K562 (cell line): ENCODE measurements at regions not wholly inside any gene's neighbourhood (a gene's known extent, or its start where the extent isn't known, plus 50 kb on each side); places are given as distances from the start of the nearest gene placed in this dataset.

ENCODE experiments used
- ATAC-seq: fragments of 200-7000 bp; cut with Tn5 transposase; 3 replicates; pipeline ENCODE4 v1.9.1; 2020; ENCODE audit warnings: moderate library complexity
- BruUV-seq: library from RNA; stranded (reverse); fragments of 400-500 nt; replicated peaks from 2 replicates; lab custom pipeline; 2021; lab: Mats Ljungman, UMichigan
- CTCF ChIA-PET: fragments of 300-600 bp; formaldehyde crosslinking; extraction: SDS; loops from one replicate; lab custom pipeline; 2021; ENCODE audit warnings: low intra/inter-chr PET ratio; lab: Yijun Ruan, JAX
- POLR2A ChIA-PET: fragments of 300-600, 350-650 bp; sonication (Branson Sonifier 250); formaldehyde crosslinking; extraction: SDS; loops from one replicate; lab custom pipeline; 2021; ENCODE audit warnings: antibody characterized with exemption, inconsistent platforms; lab: Yijun Ruan, JAX
- DNase-seq, 4 experiments: peaks; one replicate each; pipeline versions ENCODE4 v3.0.0 to v3.0.0-alpha.2; 2011 to 2018; ENCODE audit warnings: low spot score in 3 of 4, mixed read lengths in 3 of 4; ENCODE audit errors: extremely low read depth in 1 of 4
- FAIRE-seq: peaks from 2 replicates; lab custom pipeline; 2011; peaks lifted over from hg19 to GRCh38; lab: Jason Lieb, UNC
- H2AFZ ChIP-seq: 2 replicates; pipeline ENCODE4 v1.6.0; 2011; ENCODE audit warnings: low read depth, low read length, control low read depth, inconsistent platforms
- H3K27ac ChIP-seq: fragments of 200-600 bp; 3 replicates; pipeline ENCODE4 v1.8.0; 2011; ENCODE audit warnings: low read depth, mild to moderate bottlenecking, control low read depth, inconsistent platforms, low read length, moderate library complexity, mixed read lengths; ENCODE audit errors: extremely low read depth
- H3K27me3 ChIP-seq, 2 experiments: fragments of 300-600 bp in 1 of 2; 2 replicates in 1 of 2; 3 replicates in 1 of 2; pipeline versions ENCODE4 v1.6.0 to v1.8.0; 2011; ENCODE audit warnings: inconsistent platforms in 2 of 2, low read length in 2 of 2, mild to moderate bottlenecking in 1 of 2, mixed read lengths in 1 of 2, moderate library complexity in 1 of 2; ENCODE audit not compliant: control insufficient read depth in 2 of 2, insufficient read depth in 2 of 2
- H3K36me3 ChIP-seq: fragments of 300-600 bp; 3 replicates; pipeline ENCODE4 v1.8.0; 2011; ENCODE audit warnings: mild to moderate bottlenecking, low read length, inconsistent platforms; ENCODE audit not compliant: control insufficient read depth, insufficient read depth
- H3K4me1 ChIP-seq, 2 experiments: fragments of 200-600 bp in 1 of 2; replicated peaks in 1 of 2; 2 replicates in 1 of 2; 3 replicates in 1 of 2; pipeline versions ENCODE4 v1.5.1 to v1.8.0; 2011; ENCODE audit warnings: inconsistent platforms in 2 of 2, low read length in 2 of 2, mild to moderate bottlenecking in 1 of 2, mixed read lengths in 1 of 2, moderate library complexity in 1 of 2; ENCODE audit not compliant: control insufficient read depth in 2 of 2, insufficient read depth in 2 of 2
- H3K4me2 ChIP-seq: 2 replicates; pipeline ENCODE4 v1.6.1; 2011; ENCODE audit warnings: low read length, control low read depth, inconsistent platforms, mixed read lengths; ENCODE audit not compliant: insufficient read depth
- H3K4me3 ChIP-seq: fragments of 200-600 bp; sonication (generic), shearing (Covaris generic); 2 replicates; pipeline ENCODE4 v1.5.1; 2016; ENCODE audit warnings: control low read depth, inconsistent platforms
- H3K79me2 ChIP-seq: fragments of 200-600 bp; 3 replicates; pipeline ENCODE4 v1.8.0; 2011; ENCODE audit warnings: low read length, inconsistent platforms; ENCODE audit not compliant: control insufficient read depth, insufficient read depth
- H3K9ac ChIP-seq, 2 experiments: 2 replicates each; pipeline versions ENCODE4 v1.6.0 to v1.6.1; 2011; ENCODE audit warnings: low read depth in 2 of 2, low read length in 2 of 2, control low read depth in 1 of 2, inconsistent platforms in 1 of 2, mild to moderate bottlenecking in 1 of 2, mixed read lengths in 1 of 2; ENCODE audit not compliant: insufficient read depth in 1 of 2
- H3K9me1 ChIP-seq: one replicate; pipeline ENCODE4 v1.6.0; 2011; ENCODE audit warnings: inconsistent platforms, mild to moderate bottlenecking, low read length, moderate library complexity; ENCODE audit not compliant: control insufficient read depth, insufficient read depth
- H3K9me3 ChIP-seq: replicated peaks from 2 replicates; pipeline ENCODE4 v1.5.1; 2011; ENCODE audit warnings: low read depth, low read length, inconsistent platforms; ENCODE audit not compliant: control insufficient read depth, insufficient read depth
- H4K20me1 ChIP-seq: replicated peaks from 2 replicates; pipeline ENCODE4 v1.6.1; 2011; ENCODE audit warnings: low read length, inconsistent platforms, mixed read lengths; ENCODE audit not compliant: control insufficient read depth, insufficient read depth
- CREBBP ChIP-seq: IDR thresholded peaks from one replicate; pipeline ENCODE4 v1.6.1; 2012; ENCODE audit warnings: low read depth, mild to moderate bottlenecking, control low read depth, inconsistent platforms, low read length
- FOSL1 ChIP-seq: fragments of 200-800 bp; sonication (Bioruptor generic); conservative IDR thresholded peaks from 2 replicates; pipeline ENCODE4 v1.6.1; 2016; ENCODE audit warnings: missing genetic modification characterization, missing compliant biosample characterization
- FOXK1 ChIP-seq: sonication (generic); formaldehyde crosslinking; IDR thresholded peaks from 2 replicates; pipeline ENCODE4 v1.8.0; 2022; ENCODE audit warnings: missing genetic modification reagents, mild to moderate bottlenecking, borderline replicate concordance
- NFATC3 ChIP-seq: fragments of 450-650 bp; IDR thresholded peaks from 2 replicates; pipeline ENCODE4 v1.6.1; 2017; ENCODE audit warnings: mild to moderate bottlenecking
- PHF20 ChIP-seq: fragments of 450-650 bp; IDR thresholded peaks from 2 replicates; pipeline ENCODE4 v1.6.1; 2018; ENCODE audit not compliant: partially characterized antibody
- SRSF1 ChIP-seq: fragments of 200-400 bp; formaldehyde crosslinking; IDR thresholded peaks from 2 replicates; pipeline ENCODE4 v1.6.1; 2017; ENCODE audit warnings: mild to moderate bottlenecking, low read depth, low read length, moderate library complexity
- TEAD1 ChIP-seq, 2 experiments: fragments of 450-650 bp in 1 of 2; sonication (generic) in 1 of 2; formaldehyde crosslinking; IDR thresholded peaks; 2 replicates each; pipeline versions ENCODE4 v1.4.0 to v1.8.0; 2020 to 2022; ENCODE audit warnings: mild to moderate bottlenecking in 2 of 2, missing genetic modification reagents in 1 of 2
- VEZF1 ChIP-seq: fragments of 200-800 bp; sonication (Bioruptor generic); IDR thresholded peaks from 2 replicates; pipeline ENCODE4 v1.6.1; 2017; ENCODE audit warnings: missing genetic modification characterization, missing compliant biosample characterization
- ZNF707 ChIP-seq: fragments of 250-450 bp; sonication (Bioruptor Pico); conservative IDR thresholded peaks from 2 replicates; pipeline ENCODE4 v1.8.0; 2022; ENCODE audit warnings: inconsistent platforms, mild to moderate bottlenecking, moderate library complexity
- WGBS: fragments of 100-300 bp; shearing (Covaris generic); methylation state at CpG from one replicate; pipeline ENCODE4 v1.1.6; 2016; ENCODE audit warnings: low coverage, mixed read lengths; ENCODE audit not compliant: insufficient coverage; ENCODE audit errors: missing lambda C conversion rate; 5-methylcytosine and 5-hydroxymethylcytosine counted together
- in situ Hi-C: fragments of 300-500 bp; cut with MboI; formaldehyde crosslinking; loops from 4 replicates; pipeline ENCODE4 v1.15.0; 2018; ENCODE audit warnings: inconsistent platforms, mixed read lengths
- intact Hi-C: fragments of 100-400 bp; cut with micrococcal nuclease; formaldehyde crosslinking; loops from 2 replicates; pipeline ENCODE4 v1.14.2; 2022
- TF ChIP-seq, protein P1 (sequence below): fragments of 450-650 bp; formaldehyde crosslinking; IDR thresholded peaks from 2 replicates; pipeline ENCODE4 v1.4.0; 2022; ENCODE audit warnings: missing genetic modification characterization

GRCh38 chr1:209355415-209355814, 228.1 kb upstream of the CAMK1G start:
- no peak overlapping the region for H2AFZ ChIP-seq
- 3% methylated on average over 4 of the region's 4 CpGs for WGBS
- no peaks in the 10 kb centered on the region for H3K9me3 ChIP-seq
- no peaks in the 10 kb centered on the region for H3K4me1 ChIP-seq
- no peaks in the 10 kb centered on the region for H3K79me2 ChIP-seq
- ChIA-PET POLR2A (interaction anchor here (0.6 kb wide), 1 partner anchor 65 kb away, joined by 3 read pairs; no protein-coding TSS in a partner anchor), CTCF (no interaction called here)
- no peaks in the 10 kb centered on the region for H3K36me3 ChIP-seq
- H3K27ac ChIP-seq, result no peak overlapping the region
- intact Hi-C loops, result loop anchor here (2.0 to 5.0 kb wide), 2 partner anchors 153 to 157 kb away; no protein-coding TSS in a partner anchor
- TF ChIP-seq NFATC3 (no peak), ZNF707 (no peak), CREBBP (no peak), TEAD1 (CRISPR knock-in tag; IDR thresholded peaks at IDR 0.05) (no peak)
- H3K27me3 ChIP-seq, result no peaks in the 10 kb centered on the region
- DNase-seq (no peak), FAIRE-seq (no peak), ATAC-seq (no peak)
- H3K4me3 ChIP-seq, result no peak overlapping the region
- in situ Hi-C loops, result no loop called here
- no peak overlapping the region for H3K4me2 ChIP-seq
- H3K9ac ChIP-seq, result no peak overlapping the region
- H3K9me1 ChIP-seq, result no peaks in the 10 kb centered on the region
- no peaks in the 10 kb centered on the region for H4K20me1 ChIP-seq
- no TSS peak for BruUV-seq

DNA sequence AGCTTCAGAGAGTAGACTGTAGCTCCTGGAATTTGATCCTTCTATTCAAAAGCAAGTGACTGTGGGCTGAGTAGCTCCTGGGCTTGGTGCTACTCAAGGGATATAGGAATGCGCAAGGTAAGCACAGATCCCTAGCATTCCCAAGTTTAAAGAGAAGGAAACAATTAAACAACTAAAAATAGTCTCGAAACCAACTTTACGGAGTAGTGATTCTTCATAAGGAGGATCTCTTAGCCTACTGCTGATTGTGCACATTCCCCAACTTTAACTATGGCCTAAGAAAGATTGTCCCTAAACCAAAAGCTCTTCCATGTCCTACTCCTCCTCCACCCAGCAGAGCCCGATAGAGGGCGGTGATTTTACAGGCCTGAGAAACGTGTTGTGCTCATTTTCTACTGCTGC, 226.5 kb upstream of the CAMK1G start:
- Histone ChIP-seq H2AFZ (no peak overlapping the region), H3K79me2 (no peaks in the 10 kb centered on the region), H3K4me3 (no peak overlapping the region), H4K20me1 (no peaks in the 10 kb centered on the region), H3K4me1 (no peaks in the 10 kb centered on the region), H3K27me3 (no peaks in the 10 kb centered on the region), H3K36me3 (no peaks in the 10 kb centered on the region), H3K9ac (no peak overlapping the region), H3K27ac (no peak overlapping the region), H3K9me3 (no peaks in the 10 kb centered on the region), H3K9me1 (no peaks in the 10 kb centered on the region), H3K4me2 (no peak overlapping the region)
- ATAC-seq, result no peak
- intact Hi-C loops (loop anchor here (5.0 kb wide), 1 partner anchor 155 kb away; no protein-coding TSS in a partner anchor), in situ Hi-C loops (no loop called here)
- no TSS peak for BruUV-seq
- DNase-seq, result no peak
- ChIA-PET POLR2A (interaction anchor here (0.6 to 0.7 kb wide), 2 partner anchors 9 to 453 kb away, joined by 3 to 4 read pairs; no protein-coding TSS in a partner anchor), CTCF (no interaction called here)
- FAIRE-seq, result no peak
- 0% methylated on average over 6 of the region's 6 CpGs for WGBS
- TF ChIP-seq SRSF1 (no peak), VEZF1 (CRISPR knock-in tag) (no peak), FOSL1 (no peak), FOXK1 (CRISPR knock-in tag) (no peak), PHF20 (no peak)
- TF ChIP-seq, protein P1, sequence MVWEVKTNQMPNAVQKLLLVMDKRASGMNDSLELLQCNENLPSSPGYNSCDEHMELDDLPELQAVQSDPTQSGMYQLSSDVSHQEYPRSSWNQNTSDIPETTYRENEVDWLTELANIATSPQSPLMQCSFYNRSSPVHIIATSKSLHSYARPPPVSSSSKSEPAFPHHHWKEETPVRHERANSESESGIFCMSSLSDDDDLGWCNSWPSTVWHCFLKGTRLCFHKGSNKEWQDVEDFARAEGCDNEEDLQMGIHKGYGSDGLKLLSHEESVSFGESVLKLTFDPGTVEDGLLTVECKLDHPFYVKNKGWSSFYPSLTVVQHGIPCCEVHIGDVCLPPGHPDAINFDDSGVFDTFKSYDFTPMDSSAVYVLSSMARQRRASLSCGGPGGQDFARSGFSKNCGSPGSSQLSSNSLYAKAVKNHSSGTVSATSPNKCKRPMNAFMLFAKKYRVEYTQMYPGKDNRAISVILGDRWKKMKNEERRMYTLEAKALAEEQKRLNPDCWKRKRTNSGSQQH (CRISPR knock-in tag), result no peak
